DOHH2 (cell line): ENCODE measurements at regions not wholly inside any gene's neighbourhood (a gene's known extent, or its start where the extent isn't known, plus 50 kb on each side); places are given as distances from the start of the nearest gene placed in this dataset.

ENCODE experiments used
- H3F3A ChIP-seq: fragments of 200-600 bp; sonication (generic), shearing (Covaris generic); 2 replicates; pipeline ENCODE4 v1.6.0; 2016; ENCODE audit warnings: antibody characterized with exemption, mild to moderate bottlenecking; ENCODE audit not compliant: control insufficient read depth, insufficient read depth
- H3K27ac ChIP-seq: fragments of 200-600 bp; sonication (generic); 2 replicates; pipeline ENCODE4 v1.5.1; 2014; ENCODE audit warnings: low read depth, mild to moderate bottlenecking, low read length, moderate library complexity
- H3K27me3 ChIP-seq: fragments of 200-600 bp; sonication (generic); 2 replicates; pipeline ENCODE4 v1.6.1; 2014; ENCODE audit warnings: mild to moderate bottlenecking, low read length, mixed read lengths; ENCODE audit not compliant: control insufficient read depth
- H3K36me3 ChIP-seq: fragments of 200-600 bp; sonication (generic); 2 replicates; pipeline ENCODE4 v1.6.1; 2014; ENCODE audit warnings: mild to moderate bottlenecking, low read length, moderate library complexity, mixed read lengths; ENCODE audit not compliant: control insufficient read depth
- H3K4me1 ChIP-seq: fragments of 200-600 bp; sonication (generic); 2 replicates; pipeline ENCODE4 v1.6.1; 2014; ENCODE audit warnings: mild to moderate bottlenecking, low read length, mixed read lengths; ENCODE audit not compliant: control insufficient read depth
- H3K4me2 ChIP-seq: fragments of 200-600 bp; sonication (generic); 2 replicates; pipeline ENCODE4 v1.6.0; 2014; ENCODE audit warnings: mild to moderate bottlenecking, low read length, moderate library complexity
- H3K4me3 ChIP-seq: fragments of 200-600 bp; sonication (generic); 2 replicates; pipeline ENCODE4 v1.5.1; 2014; ENCODE audit warnings: mild to moderate bottlenecking, low read length, mixed read lengths
- H3K79me2 ChIP-seq: fragments of 200-600 bp; sonication (generic); 2 replicates; pipeline ENCODE4 v1.6.1; 2014; ENCODE audit warnings: mild to moderate bottlenecking, low read length, mixed read lengths; ENCODE audit not compliant: control insufficient read depth
- H3K9me2 ChIP-seq: fragments of 200-600 bp; sonication (generic); replicated peaks from 2 replicates; pipeline ENCODE4 v1.6.1; 2014; ENCODE audit warnings: mild to moderate bottlenecking, low read length, mixed read lengths; ENCODE audit not compliant: control insufficient read depth
- H3K9me3 ChIP-seq: fragments of 200-600 bp; sonication (generic); 2 replicates; pipeline ENCODE4 v1.6.1; 2014; ENCODE audit warnings: antibody characterized with exemption, low read length, mixed read lengths; ENCODE audit not compliant: control insufficient read depth, insufficient read depth
- H4K20me1 ChIP-seq: fragments of 200-600 bp; sonication (generic); 2 replicates; pipeline ENCODE4 v1.6.0; 2014; ENCODE audit warnings: low read depth, mild to moderate bottlenecking, antibody characterized with exemption, low read length, moderate library complexity; ENCODE audit not compliant: control insufficient read depth, insufficient read depth
- CTCF ChIP-seq: fragments of 200-600 bp; sonication (generic); IDR thresholded peaks from one replicate; pipeline ENCODE4 v1.5.1; 2014; ENCODE audit warnings: antibody characterized with exemption, mild to moderate bottlenecking, low read depth, low read length; ENCODE audit not compliant: poor library complexity, severe bottlenecking
- EZH2phosphoT487 ChIP-seq: fragments of 200-600 bp; sonication (generic); IDR thresholded peaks from 2 replicates; pipeline ENCODE4 v1.6.1; 2017; ENCODE audit warnings: borderline replicate concordance, mild to moderate bottlenecking, antibody characterized with exemption, low read length, moderate library complexity, mixed read lengths

- Histone ChIP-seq H3K27ac (no peak overlapping the region), H3K36me3 (no peaks in the 10 kb centered on the region), H3K4me3 (no peak overlapping the region), H3K27me3 (no peaks in the 10 kb centered on the region), H3K4me1 (no peaks in the 10 kb centered on the region), H3K79me2 (no peaks in the 10 kb centered on the region), H3K4me2 (no peak overlapping the region), H3K9me3 (peaks cover 2% of the 10 kb centered on the region; the same call in 1 of the 2 replicates), H4K20me1 (no peaks in the 10 kb centered on the region), H3F3A (no peaks in the 10 kb centered on the region), H3K9me2 (no peaks in the 10 kb centered on the region)
- no peak for TF ChIP-seq CTCF
- no peak for TF ChIP-seq EZH2phosphoT487
These were observed 928.6 kb downstream of the UQCRFS1 start for GRCh38 chr19:28284389-28284788.

GRCh38 chr19:28283592-28283991 lies 929.4 kb downstream of the UQCRFS1 start:
- no peak overlapping the region for H3K27ac ChIP-seq
- H3K4me2 ChIP-seq, result no peak overlapping the region
- no peaks in the 10 kb centered on the region for H3F3A ChIP-seq
- peaks cover 2% of the 10 kb centered on the region; the same call in 1 of the 2 replicates for H3K9me3 ChIP-seq
- no peaks in the 10 kb centered on the region for H3K27me3 ChIP-seq
- H3K79me2 ChIP-seq, result no peaks in the 10 kb centered on the region
- TF ChIP-seq CTCF, result no peak
- no peak for TF ChIP-seq EZH2phosphoT487
- no peaks in the 10 kb centered on the region for H3K9me2 ChIP-seq
- H3K4me3 ChIP-seq, result no peak overlapping the region
- H3K36me3 ChIP-seq, result no peaks in the 10 kb centered on the region
- H3K4me1 ChIP-seq, result no peaks in the 10 kb centered on the region
- H4K20me1 ChIP-seq, result no peaks in the 10 kb centered on the region

GRCh38 chr19:28281676-28282075 lies 931.3 kb downstream of the UQCRFS1 start:
- Histone ChIP-seq H3K27ac (no peak overlapping the region), H3K27me3 (no peaks in the 10 kb centered on the region), H3K79me2 (no peaks in the 10 kb centered on the region), H4K20me1 (no peaks in the 10 kb centered on the region), H3K36me3 (no peaks in the 10 kb centered on the region), H3K4me1 (no peaks in the 10 kb centered on the region), H3F3A (no peaks in the 10 kb centered on the region), H3K9me2 (no peaks in the 10 kb centered on the region), H3K4me2 (no peak overlapping the region), H3K9me3 (peaks cover 2% of the 10 kb centered on the region; the same call in 1 of the 2 replicates), H3K4me3 (no peak overlapping the region)
- TF ChIP-seq CTCF (no peak), EZH2phosphoT487 (no peak)
